Left kidney (tissue), 1 donor: ENCODE measurements at regions not wholly inside any gene's neighbourhood (a gene's known extent, or its start where the extent isn't known, plus 50 kb on each side); places are given as distances from the start of the nearest gene placed in this dataset.

Experiments used
- DNase-seq: peaks from one replicate; pipeline ENCODE4 v3.0.0-alpha.2; 2013

- no peak for DNase-seq
Observed at GRCh38 chr15:47824147-47824546, 106.8 kb downstream of the SEMA6D start.

- DNase-seq = no peak
Observed at GRCh38 chr15:47829667-47830066, 112.4 kb downstream of the SEMA6D start.

- DNase-seq = no peak
Observed at GRCh38 chr15:47834093-47834492, 116.8 kb downstream of the SEMA6D start.

GRCh38 chr15:47839233-47839825 lies 122.0 kb downstream of the SEMA6D start:
- no peak for DNase-seq

- DNase-seq = no peak
Observed at GRCh38 chr15:47843124-47843663, 125.9 kb downstream of the SEMA6D start.

GRCh38 chr15:47844437-47844836 lies 127.1 kb downstream of the SEMA6D start:
- DNase-seq = no peak

- no peak for DNase-seq
Observed at GRCh38 chr15:47846128-47846868, 129.0 kb downstream of the SEMA6D start.

- DNase-seq = no peak
Observed at GRCh38 chr15:47846876-47847275, 129.6 kb downstream of the SEMA6D start.

- no peak for DNase-seq
Observed at GRCh38 chr15:47856071-47856470, 138.8 kb downstream of the SEMA6D start.

GRCh38 chr15:47857014-47857775 lies 139.9 kb downstream of the SEMA6D start:
- no peak for DNase-seq

GRCh38 chr15:47857776-47858167 lies 140.5 kb downstream of the SEMA6D start:
- no peak for DNase-seq

- DNase-seq = no peak
Observed at GRCh38 chr15:47861111-47861903, 144.0 kb downstream of the SEMA6D start.

GRCh38 chr15:47862402-47862801 lies 145.1 kb downstream of the SEMA6D start:
- no peak for DNase-seq

- no peak for DNase-seq
Observed at GRCh38 chr15:47866446-47866845, 149.1 kb downstream of the SEMA6D start.

GRCh38 chr15:47870300-47870955 lies 153.1 kb downstream of the SEMA6D start:
- no peak for DNase-seq

- DNase-seq = no peak
Observed at GRCh38 chr15:47870956-47871625, 153.8 kb downstream of the SEMA6D start.

- no peak for DNase-seq
Observed at GRCh38 chr15:47872208-47872607, 154.9 kb downstream of the SEMA6D start.

- DNase-seq = no peak
Observed at GRCh38 chr15:47872869-47873432, 155.6 kb downstream of the SEMA6D start.

GRCh38 chr15:47876986-47877385 lies 159.7 kb downstream of the SEMA6D start:
- DNase-seq = no peak

- DNase-seq = no peak
Observed at GRCh38 chr15:47877836-47878235, 160.5 kb downstream of the SEMA6D start.

- no peak for DNase-seq
Observed at GRCh38 chr15:47885920-47886319, 168.6 kb downstream of the SEMA6D start.
